HG03432 (cell line): ENCODE measurements at regions not wholly inside any gene's neighbourhood (a gene's known extent, or its start where the extent isn't known, plus 50 kb on each side); places are given as distances from the start of the nearest gene placed in this dataset.

ENCODE experiments used
- ATAC-seq: cut with Tn5 transposase; IDR thresholded peaks from one replicate; pipeline ENCODE4 v1.9.1; 2021; ENCODE audit warnings: mild to moderate bottlenecking, moderate library complexity; ENCODE audit not compliant: unreplicated experiment

GRCh38 chr15:98583771-98584430, 64.4 kb upstream of the IGF1R start:
- ATAC-seq: no peak

GRCh38 chr15:98586066-98586465, 62.3 kb upstream of the IGF1R start:
- no peak for ATAC-seq

- ATAC-seq: no peak
These were observed 56.2 kb upstream of the IGF1R start for GRCh38 chr15:98592136-98592535.

GRCh38 chr15:98596131-98596530, 52.2 kb upstream of the IGF1R start:
- no peak for ATAC-seq

GRCh38 chr15:98596885-98597392, 51.4 kb upstream of the IGF1R start:
- no peak for ATAC-seq

GRCh38 chr15:98597666-98598065, 50.7 kb upstream of the IGF1R start:
- no peak for ATAC-seq
